ENCODE measurements at regions not wholly inside any gene's neighbourhood (a gene's known extent, or its start where the extent isn't known, plus 50 kb on each side); places are given as distances from the start of the nearest gene placed in this dataset.

DNA sequence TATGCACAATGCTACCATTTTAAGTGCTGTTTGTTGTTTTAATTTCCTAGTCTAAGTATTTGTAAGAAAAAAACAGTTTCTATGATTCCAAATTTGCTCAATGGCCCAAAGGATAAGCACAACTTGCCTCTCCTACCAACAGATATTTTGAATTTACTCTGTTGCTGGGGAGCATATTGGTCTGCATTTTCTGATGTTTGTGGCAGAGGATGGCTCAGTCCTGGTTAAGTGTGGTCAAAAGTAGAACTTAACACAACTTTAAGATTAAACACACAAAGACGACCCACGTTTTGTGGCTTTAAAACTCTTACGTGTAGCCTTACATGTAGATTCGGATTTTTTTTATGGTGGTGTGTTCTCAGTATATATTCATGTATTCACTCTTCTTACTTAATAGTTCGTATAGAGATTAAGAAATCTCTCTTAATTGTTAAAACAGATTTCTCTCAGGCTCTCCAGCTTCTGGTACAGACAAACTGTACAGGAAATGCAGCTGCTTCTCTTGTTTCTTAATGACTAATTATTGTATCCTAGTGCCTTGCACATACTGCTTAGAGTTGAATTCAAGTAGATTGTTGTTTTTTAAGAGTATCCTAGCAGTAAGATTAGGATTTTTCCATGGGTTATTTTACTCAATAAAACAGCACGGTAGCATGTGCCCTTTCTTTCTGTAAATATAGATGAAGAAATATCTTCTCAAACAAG, 86.2 kb downstream of the GPR85 start:
- no peaks in the 10 kb centered on the region for H3K9me3 ChIP-seq (ENCODE audit: control insufficient read depth in 2 of 2, insufficient read depth in 1 of 2, low read depth in 1 of 2, low read length in 1 of 2)
- no peaks in the 10 kb centered on the region for H3K27me3 ChIP-seq (ENCODE audit: control insufficient read depth in 1 of 2, insufficient read depth in 2 of 2, low read length in 2 of 2)
- WGBS, 2 donors, result 82 to 83% methylated on average over 6 of the region's 6 CpGs
- no peaks in the 10 kb centered on the region for H3K36me3 ChIP-seq (ENCODE audit: control insufficient read depth in 2 of 2, insufficient read depth in 2 of 2, low read length in 1 of 2)
- no peak overlapping the region for H3K27ac ChIP-seq (ENCODE audit: low read depth in 2 of 2, low read length in 1 of 2)
- no peak overlapping the region for H3K4me3 ChIP-seq (ENCODE audit: low read depth in 1 of 2, low read length in 2 of 2)
- H3K4me1 ChIP-seq (ENCODE audit: control insufficient read depth in 2 of 2, insufficient read depth in 2 of 2, low read length in 1 of 2), result no peaks in the 10 kb centered on the region

- WGBS, 2 donors, result 85 to 91% methylated on average over 2 of the region's 2 CpGs
- Histone ChIP-seq H3K27me3 (ENCODE audit: control insufficient read depth in 1 of 2, insufficient read depth in 2 of 2, low read length in 2 of 2) (no peaks in the 10 kb centered on the region), H3K27ac (ENCODE audit: low read depth in 2 of 2, low read length in 1 of 2) (no peak overlapping the region), H3K4me1 (ENCODE audit: control insufficient read depth in 2 of 2, insufficient read depth in 2 of 2, low read length in 1 of 2) (no peaks in the 10 kb centered on the region), H3K9me3 (ENCODE audit: control insufficient read depth in 2 of 2, insufficient read depth in 1 of 2, low read depth in 1 of 2, low read length in 1 of 2) (no peaks in the 10 kb centered on the region), H3K36me3 (ENCODE audit: control insufficient read depth in 2 of 2, insufficient read depth in 2 of 2, low read length in 1 of 2) (no peaks in the 10 kb centered on the region), H3K4me3 (ENCODE audit: low read depth in 1 of 2, low read length in 2 of 2) (no peak overlapping the region)
These were observed 88.8 kb downstream of the GPR85 start for GRCh38 chr7:112997831-112998230.

GRCh38 chr7:112996331-112996871, 90.2 kb downstream of the GPR85 start:
- 79 to 83% methylated on average over 2 of the region's 2 CpGs for WGBS, 2 donors
- Histone ChIP-seq H3K36me3 (ENCODE audit: control insufficient read depth in 2 of 2, insufficient read depth in 2 of 2, low read length in 1 of 2) (no peaks in the 10 kb centered on the region), H3K27ac (ENCODE audit: low read depth in 2 of 2, low read length in 1 of 2) (no peak overlapping the region), H3K9me3 (ENCODE audit: control insufficient read depth in 2 of 2, insufficient read depth in 1 of 2, low read depth in 1 of 2, low read length in 1 of 2) (no peaks in the 10 kb centered on the region), H3K4me3 (ENCODE audit: low read depth in 1 of 2, low read length in 2 of 2) (no peak overlapping the region), H3K4me1 (ENCODE audit: control insufficient read depth in 2 of 2, insufficient read depth in 2 of 2, low read length in 1 of 2) (no peaks in the 10 kb centered on the region), H3K27me3 (ENCODE audit: control insufficient read depth in 1 of 2, insufficient read depth in 2 of 2, low read length in 2 of 2) (no peaks in the 10 kb centered on the region)

DNA sequence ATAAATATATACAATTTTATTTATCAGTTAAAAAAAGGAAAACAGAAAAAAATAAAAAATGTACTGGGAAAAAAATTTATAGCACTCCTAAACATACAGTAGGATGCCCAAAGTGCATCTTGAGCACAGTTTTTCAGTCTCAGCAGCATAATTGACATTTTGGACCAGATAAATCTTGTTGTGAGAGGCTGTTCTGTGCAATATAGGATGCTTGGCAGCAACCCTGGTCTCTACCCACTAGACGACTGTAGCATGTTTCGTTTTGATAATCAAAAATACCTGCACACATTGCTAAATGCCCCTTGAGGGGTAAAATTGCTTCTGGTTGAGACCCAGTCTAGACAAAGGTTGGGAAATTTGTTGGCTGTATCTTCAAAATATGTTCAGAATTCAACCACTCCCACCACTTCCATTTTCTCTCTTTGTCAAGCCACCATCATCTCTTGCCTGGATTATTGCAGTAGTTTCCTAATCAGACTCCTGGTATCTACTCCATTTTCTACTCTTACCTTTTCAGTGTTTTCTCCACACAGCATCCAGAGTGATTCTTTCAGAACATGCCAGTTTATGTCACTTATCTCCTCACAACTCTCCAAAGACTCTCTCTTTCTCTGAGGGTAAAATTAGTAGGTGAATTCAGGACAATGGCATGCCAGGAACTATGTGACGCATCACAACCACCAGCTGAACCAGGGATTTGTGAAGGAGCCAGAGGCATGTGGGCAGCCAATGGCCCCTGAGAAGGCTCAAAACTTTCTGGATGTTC, 91.4 kb downstream of the GPR85 start:
- H3K36me3 ChIP-seq (ENCODE audit: control insufficient read depth in 2 of 2, insufficient read depth in 2 of 2, low read length in 1 of 2), result no peaks in the 10 kb centered on the region
- no peaks in the 10 kb centered on the region for H3K4me1 ChIP-seq (ENCODE audit: control insufficient read depth in 2 of 2, insufficient read depth in 2 of 2, low read length in 1 of 2)
- H3K27me3 ChIP-seq (ENCODE audit: control insufficient read depth in 1 of 2, insufficient read depth in 2 of 2, low read length in 2 of 2), result no peaks in the 10 kb centered on the region
- H3K4me3 ChIP-seq (ENCODE audit: low read depth in 1 of 2, low read length in 2 of 2), result no peak overlapping the region
- no peak overlapping the region for H3K27ac ChIP-seq (ENCODE audit: low read depth in 2 of 2, low read length in 1 of 2)
- 75 to 85% methylated on average over 3 of the region's 3 CpGs for WGBS, 2 donors
- H3K9me3 ChIP-seq (ENCODE audit: control insufficient read depth in 2 of 2, insufficient read depth in 1 of 2, low read depth in 1 of 2, low read length in 1 of 2), result no peaks in the 10 kb centered on the region

- H3K4me3 ChIP-seq (ENCODE audit: low read depth in 1 of 2, low read length in 2 of 2), result no peak overlapping the region
- H3K36me3 ChIP-seq (ENCODE audit: control insufficient read depth in 2 of 2, insufficient read depth in 2 of 2, low read length in 1 of 2), result no peaks in the 10 kb centered on the region
- no peaks in the 10 kb centered on the region for H3K27me3 ChIP-seq (ENCODE audit: control insufficient read depth in 1 of 2, insufficient read depth in 2 of 2, low read length in 2 of 2)
- WGBS, 2 donors, result 87 to 91% methylated on average over 3 of the region's 3 CpGs
- no peak overlapping the region for H3K27ac ChIP-seq (ENCODE audit: low read depth in 2 of 2, low read length in 1 of 2)
- no peaks in the 10 kb centered on the region for H3K9me3 ChIP-seq (ENCODE audit: control insufficient read depth in 2 of 2, insufficient read depth in 1 of 2, low read depth in 1 of 2, low read length in 1 of 2)
- no peaks in the 10 kb centered on the region for H3K4me1 ChIP-seq (ENCODE audit: control insufficient read depth in 2 of 2, insufficient read depth in 2 of 2, low read length in 1 of 2)
These were observed 92.0 kb downstream of the GPR85 start for GRCh38 chr7:112994656-112995055.

- Histone ChIP-seq H3K9me3 (ENCODE audit: control insufficient read depth in 2 of 2, insufficient read depth in 1 of 2, low read depth in 1 of 2, low read length in 1 of 2) (no peaks in the 10 kb centered on the region), H3K4me1 (ENCODE audit: control insufficient read depth in 2 of 2, insufficient read depth in 2 of 2, low read length in 1 of 2) (no peaks in the 10 kb centered on the region), H3K36me3 (ENCODE audit: control insufficient read depth in 2 of 2, insufficient read depth in 2 of 2, low read length in 1 of 2) (no peaks in the 10 kb centered on the region), H3K27ac (ENCODE audit: low read depth in 2 of 2, low read length in 1 of 2) (no peak overlapping the region), H3K27me3 (ENCODE audit: control insufficient read depth in 1 of 2, insufficient read depth in 2 of 2, low read length in 2 of 2) (no peaks in the 10 kb centered on the region), H3K4me3 (ENCODE audit: low read depth in 1 of 2, low read length in 2 of 2) (no peak overlapping the region)
- 55 to 62% methylated on average over 2 of the region's 2 CpGs for WGBS, 2 donors
These were observed 96.0 kb downstream of the GPR85 start for GRCh38 chr7:112990624-112991023.

GRCh38 chr7:112989531-112989930, 97.1 kb downstream of the GPR85 start:
- Histone ChIP-seq H3K9me3 (ENCODE audit: control insufficient read depth in 2 of 2, insufficient read depth in 1 of 2, low read depth in 1 of 2, low read length in 1 of 2) (no peaks in the 10 kb centered on the region), H3K36me3 (ENCODE audit: control insufficient read depth in 2 of 2, insufficient read depth in 2 of 2, low read length in 1 of 2) (no peaks in the 10 kb centered on the region), H3K4me3 (ENCODE audit: low read depth in 1 of 2, low read length in 2 of 2) (no peak overlapping the region), H3K27me3 (ENCODE audit: control insufficient read depth in 1 of 2, insufficient read depth in 2 of 2, low read length in 2 of 2) (no peaks in the 10 kb centered on the region), H3K27ac (ENCODE audit: low read depth in 2 of 2, low read length in 1 of 2) (no peak overlapping the region), H3K4me1 (ENCODE audit: control insufficient read depth in 2 of 2, insufficient read depth in 2 of 2, low read length in 1 of 2) (no peaks in the 10 kb centered on the region)

GRCh38 chr7:112987171-112987570, 99.5 kb downstream of the GPR85 start:
- Histone ChIP-seq H3K36me3 (ENCODE audit: control insufficient read depth in 2 of 2, insufficient read depth in 2 of 2, low read length in 1 of 2) (no peaks in the 10 kb centered on the region), H3K27ac (ENCODE audit: low read depth in 2 of 2, low read length in 1 of 2) (no peak overlapping the region), H3K4me1 (ENCODE audit: control insufficient read depth in 2 of 2, insufficient read depth in 2 of 2, low read length in 1 of 2) (no peaks in the 10 kb centered on the region), H3K27me3 (ENCODE audit: control insufficient read depth in 1 of 2, insufficient read depth in 2 of 2, low read length in 2 of 2) (no peaks in the 10 kb centered on the region), H3K4me3 (ENCODE audit: low read depth in 1 of 2, low read length in 2 of 2) (no peak overlapping the region), H3K9me3 (ENCODE audit: control insufficient read depth in 2 of 2, insufficient read depth in 1 of 2, low read depth in 1 of 2, low read length in 1 of 2) (no peaks in the 10 kb centered on the region)
- 73 to 76% methylated on average over 1 of the region's 1 CpG for WGBS, 2 donors

DNA sequence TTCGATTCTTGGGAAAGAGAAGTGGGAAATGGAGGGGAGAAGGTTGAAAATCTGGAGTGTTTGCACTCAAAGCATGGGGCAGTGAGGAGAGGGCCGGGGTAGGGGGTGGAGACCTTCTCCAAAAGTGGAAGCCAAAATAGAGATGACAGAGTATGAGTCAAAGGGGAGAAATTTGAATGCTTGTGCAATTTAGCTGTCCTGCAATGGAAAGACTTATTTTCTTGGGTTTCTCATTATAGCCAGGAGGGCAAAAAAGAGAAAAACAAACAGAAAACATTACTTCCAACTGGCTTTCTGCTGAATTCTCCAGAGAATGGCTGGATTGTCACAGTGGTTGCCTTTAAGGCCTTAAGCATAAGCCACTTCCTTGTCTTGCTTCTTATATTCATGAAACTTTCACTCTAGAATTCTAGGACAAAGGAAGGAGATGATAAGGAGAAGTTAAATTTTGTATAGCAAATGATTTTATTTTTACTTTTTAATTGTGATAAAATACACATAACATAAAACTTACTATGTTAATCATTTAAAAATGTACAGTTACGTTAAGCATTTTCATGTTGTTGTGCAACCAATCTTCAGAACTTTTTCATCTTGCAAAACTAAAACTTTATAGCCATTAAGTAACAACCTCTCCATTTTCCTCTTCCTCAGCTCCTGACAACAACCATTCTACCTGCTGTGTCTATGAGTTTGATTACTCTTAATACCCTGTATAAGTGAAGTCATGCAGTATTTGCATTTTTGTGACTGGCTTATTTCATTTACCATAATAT, 100.2 kb downstream of the GPR85 start:
- H3K27me3 ChIP-seq (ENCODE audit: control insufficient read depth in 1 of 2, insufficient read depth in 2 of 2, low read length in 2 of 2), result no peaks in the 10 kb centered on the region
- no peaks in the 10 kb centered on the region for H3K4me1 ChIP-seq (ENCODE audit: control insufficient read depth in 2 of 2, insufficient read depth in 2 of 2, low read length in 1 of 2)
- H3K9me3 ChIP-seq (ENCODE audit: control insufficient read depth in 2 of 2, insufficient read depth in 1 of 2, low read depth in 1 of 2, low read length in 1 of 2), result no peaks in the 10 kb centered on the region
- WGBS, 2 donors, result 52 to 59% methylated on average over 3 of the region's 3 CpGs
- no peak overlapping the region for H3K4me3 ChIP-seq (ENCODE audit: low read depth in 1 of 2, low read length in 2 of 2)
- H3K27ac ChIP-seq (ENCODE audit: low read depth in 2 of 2, low read length in 1 of 2), result no peak overlapping the region
- no peaks in the 10 kb centered on the region for H3K36me3 ChIP-seq (ENCODE audit: control insufficient read depth in 2 of 2, insufficient read depth in 2 of 2, low read length in 1 of 2)
